GM21786 (cell line): ENCODE measurements at regions not wholly inside any gene's neighbourhood (a gene's known extent, or its start where the extent isn't known, plus 50 kb on each side); places are given as distances from the start of the nearest gene placed in this dataset.

Experiments used
- ATAC-seq: cut with Tn5 transposase; IDR thresholded peaks from one replicate; pipeline ENCODE4 v1.9.1; 2021; ENCODE audit not compliant: unreplicated experiment

DNA sequence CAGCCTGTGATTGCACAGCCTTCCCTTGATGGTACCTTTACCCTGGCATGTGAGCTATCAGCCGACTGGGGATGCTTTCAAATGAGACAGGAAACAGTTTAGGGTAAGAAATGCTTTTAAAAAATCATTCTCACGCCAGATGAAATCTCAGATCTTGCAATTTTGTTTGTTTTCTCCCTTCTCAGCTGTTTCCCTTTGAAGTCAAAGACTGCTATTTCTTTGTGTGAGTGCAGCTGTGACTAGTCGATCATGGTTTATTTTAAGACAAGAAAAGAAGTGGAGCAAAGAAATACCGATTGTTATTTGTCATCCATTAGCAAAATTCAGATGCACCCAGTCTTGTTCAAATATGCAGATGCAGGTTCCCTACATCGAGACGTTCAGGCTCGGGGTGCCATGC is 489.7 kb downstream of the QKI start:
- no peak for ATAC-seq

DNA sequence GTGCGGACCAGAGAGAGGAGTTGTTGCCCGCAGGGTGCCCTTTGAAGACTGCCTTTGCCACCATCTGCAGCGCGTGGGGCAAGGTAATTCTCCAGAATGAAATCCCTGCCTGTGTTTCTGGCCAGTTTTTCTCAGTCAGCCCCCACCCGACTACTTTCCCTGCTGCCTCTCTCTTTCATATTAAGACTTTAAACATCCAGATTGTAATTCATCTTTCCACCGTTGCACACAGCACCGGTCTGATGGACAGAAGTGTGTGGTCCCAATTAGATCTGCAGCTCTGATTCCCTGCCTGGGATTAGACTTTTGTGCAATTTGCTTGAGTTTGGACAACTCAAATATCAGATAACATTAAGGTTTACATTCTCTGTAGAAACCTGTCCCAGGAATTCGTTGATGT is 489.0 kb downstream of the QKI start:
- no peak for ATAC-seq

DNA sequence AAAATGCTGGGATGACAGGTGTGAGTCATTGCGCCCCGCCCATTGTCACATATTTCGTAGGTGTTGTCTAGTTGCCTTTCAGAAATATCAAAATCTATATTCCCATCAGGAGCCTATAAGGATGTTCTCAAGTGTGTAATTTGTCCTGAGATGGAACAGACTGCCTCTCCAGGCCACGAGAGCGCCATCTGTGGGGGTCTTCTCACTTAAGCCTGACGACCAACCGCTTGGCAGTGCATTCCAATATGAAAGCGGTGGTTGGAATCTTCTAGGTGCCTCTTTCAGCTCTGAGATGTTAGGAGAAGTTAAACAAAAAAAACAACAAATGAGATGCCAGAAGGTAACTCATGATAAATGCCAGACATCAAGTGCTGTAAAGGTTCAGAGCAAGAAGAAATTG is 488.5 kb downstream of the QKI start:
- no peak for ATAC-seq

DNA sequence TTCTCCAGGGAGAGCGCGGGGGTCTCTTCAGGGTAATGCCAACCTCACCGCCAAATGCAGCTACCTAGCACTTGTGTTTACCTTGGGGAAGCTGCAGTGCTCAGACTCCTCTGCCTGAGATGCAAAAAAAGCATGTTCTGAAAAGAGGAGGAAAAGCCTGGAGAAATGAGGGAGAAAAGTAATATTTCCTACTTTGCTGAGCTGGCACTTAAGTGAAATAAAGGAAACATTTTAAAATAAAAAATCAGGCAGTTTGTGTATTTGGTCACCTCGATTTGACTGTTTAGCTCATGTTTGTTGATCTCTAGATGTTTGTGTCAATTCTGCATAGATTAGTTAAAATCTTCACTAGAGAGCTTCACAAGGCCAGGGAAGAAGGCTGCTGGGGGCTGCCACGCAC is 487.2 kb downstream of the QKI start:
- ATAC-seq = no peak

DNA sequence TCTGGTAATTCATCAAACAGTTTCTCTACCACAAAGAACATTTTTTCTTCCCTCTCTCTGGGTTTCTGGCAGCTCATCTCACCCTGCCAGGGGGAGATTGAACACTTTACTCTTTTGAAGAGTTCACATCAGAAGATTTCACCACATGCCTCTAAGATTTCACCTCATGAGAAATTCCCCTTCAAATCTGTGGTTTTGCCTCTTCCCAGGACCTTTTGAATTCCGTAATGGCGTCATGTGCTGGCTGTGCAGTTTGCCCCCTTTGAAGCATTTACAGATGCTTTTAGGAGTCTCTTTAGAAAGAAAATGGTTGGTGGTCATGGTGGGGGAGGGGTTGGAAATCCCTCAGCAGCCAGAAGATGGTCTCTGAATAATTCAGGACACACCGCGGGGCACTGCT is 486.1 kb downstream of the QKI start:
- ATAC-seq = no peak

DNA sequence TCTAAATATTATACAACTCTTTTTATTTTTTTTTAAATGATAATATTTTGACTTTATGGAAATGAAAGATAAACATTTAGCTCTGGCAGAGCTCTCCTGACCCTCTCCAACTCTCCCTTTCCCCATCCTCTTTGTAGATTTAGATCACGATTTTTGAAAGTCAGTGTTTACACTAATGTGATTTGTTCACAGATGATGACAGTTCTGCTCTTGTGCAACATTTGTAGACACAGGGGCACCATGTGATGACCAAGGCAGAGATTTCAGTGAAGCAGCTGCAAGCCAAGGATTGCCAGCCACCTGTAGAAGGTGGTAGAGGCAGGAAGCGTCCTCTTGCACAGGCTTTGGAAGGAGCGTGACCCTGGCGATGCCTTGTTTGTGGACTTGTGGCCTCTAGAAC is 483.2 kb downstream of the QKI start:
- ATAC-seq = no peak

DNA sequence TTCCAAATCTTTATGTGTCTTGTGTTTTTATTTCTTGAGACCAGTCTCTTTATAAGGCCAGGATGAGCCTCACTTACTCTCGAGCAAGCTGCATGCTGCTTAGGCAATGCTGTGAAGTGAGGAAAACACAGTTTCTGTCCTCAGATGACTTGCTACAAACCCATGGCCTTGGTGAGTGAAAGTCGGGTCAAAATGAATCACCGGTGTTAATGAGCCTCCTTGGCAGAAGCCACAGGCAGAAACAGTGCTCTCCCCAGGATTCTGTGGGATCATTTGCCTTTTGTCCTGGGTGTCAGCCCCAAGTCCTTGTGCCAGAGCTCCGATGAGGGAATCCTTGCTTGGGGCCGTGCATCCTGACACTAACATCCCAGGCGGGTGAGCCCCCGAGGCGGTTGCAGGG is 482.5 kb downstream of the QKI start:
- no peak for ATAC-seq

DNA sequence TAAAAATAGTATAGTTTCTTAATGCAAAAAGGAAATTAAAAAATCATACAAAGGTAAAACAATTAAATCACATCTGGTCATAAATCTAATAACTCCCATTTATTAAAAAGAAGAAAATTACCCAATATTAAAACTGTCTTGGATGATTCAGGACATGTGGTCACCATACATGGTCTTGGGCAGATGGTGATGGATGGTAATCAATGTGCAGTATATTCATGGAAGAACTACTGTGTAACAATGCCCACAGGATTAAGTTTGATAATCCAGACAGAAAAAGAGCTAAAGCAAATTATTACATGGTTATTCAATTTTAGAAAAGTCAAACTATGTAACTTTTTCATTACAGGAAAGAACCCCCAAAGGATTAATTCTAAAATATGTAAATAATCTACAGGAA is 480.6 kb downstream of the QKI start:
- no peak for ATAC-seq

DNA sequence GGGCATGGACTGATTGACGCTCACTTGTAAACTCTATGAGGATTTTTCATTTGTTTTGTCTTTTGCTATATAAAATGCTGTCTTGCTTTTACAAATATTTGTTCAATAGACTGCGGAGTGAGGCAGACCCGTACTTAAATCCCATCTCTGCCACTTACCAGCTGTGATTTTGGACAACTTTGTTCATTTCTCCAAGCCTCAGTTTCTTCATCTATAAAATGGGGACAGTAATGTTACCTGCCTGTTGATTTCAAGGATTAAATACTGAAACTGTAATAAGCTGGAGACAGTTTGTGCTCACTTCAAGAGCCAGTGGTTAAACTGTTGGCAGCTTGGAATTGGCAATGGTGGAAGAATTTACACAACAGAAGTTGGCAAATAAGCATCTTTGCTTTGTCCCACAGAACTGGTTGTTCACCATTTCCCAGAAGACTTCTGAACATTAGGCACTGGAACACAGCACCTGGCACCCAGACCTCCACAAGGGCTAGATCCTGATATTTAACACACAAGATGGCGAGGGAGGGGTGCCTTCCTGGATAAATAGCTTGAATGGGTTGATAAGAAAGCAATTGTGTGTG is 479.2 kb downstream of the QKI start:
- no peak for ATAC-seq

DNA sequence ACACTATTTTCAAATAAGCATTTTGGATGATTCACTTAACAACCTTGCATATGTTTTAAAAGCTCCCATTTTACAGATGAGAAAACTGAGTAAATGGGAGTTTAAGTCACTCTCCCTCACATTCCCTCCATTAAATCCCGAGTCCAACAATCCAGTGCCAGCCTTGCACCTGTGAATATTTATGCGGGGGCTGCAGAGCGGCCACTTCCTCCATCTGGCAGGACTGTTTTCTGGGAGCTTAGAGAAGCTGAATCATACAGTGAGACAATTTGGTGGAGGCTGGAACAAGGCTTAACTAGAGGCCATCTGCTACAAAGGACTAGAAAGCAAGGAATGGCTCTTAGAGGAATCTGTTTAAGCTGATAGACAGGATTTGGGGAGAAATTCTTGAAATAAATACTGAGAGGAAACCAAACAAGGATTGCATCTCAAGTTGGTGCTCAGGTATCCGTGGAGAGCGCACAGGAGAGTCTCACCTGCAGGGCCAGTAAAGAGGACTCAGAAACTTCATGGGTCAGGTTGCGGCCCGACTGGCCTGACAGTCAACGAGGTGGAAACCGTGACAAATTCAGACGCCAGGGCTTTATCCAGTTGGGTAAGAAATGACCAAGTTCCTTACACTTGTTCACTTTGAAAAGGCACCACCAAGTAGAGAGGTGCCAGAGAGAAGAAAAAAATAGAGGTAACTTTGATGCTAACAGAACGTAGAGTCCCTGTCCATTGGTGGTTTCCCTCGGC is 478.5 kb downstream of the QKI start:
- no peak for ATAC-seq

DNA sequence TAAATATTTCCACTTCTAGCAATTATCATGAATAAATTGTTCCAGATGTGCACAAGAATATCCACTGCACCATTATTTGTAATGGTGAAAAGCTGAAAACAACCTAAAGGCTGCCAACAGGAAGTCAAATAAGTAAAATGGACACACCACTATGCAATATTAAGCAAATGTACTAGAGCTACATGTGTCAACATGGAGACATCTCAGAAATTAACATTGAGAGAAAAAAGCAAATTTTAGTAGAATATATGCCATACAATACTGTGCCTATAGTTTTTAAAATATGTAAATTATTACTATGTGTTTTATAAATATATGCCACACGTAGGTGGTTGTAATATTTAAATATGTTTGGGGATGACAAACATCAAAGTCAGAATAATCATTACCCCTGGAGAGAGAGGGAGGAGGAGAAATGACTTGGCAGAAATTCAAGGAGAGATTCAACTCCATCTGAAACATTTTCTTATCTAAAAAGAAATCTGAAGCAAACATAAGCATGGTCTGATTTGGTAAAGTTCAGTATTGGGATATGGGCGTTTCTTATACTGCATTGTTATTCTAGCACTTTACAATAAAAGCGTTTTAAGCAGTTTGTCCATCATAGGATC is 475.5 kb downstream of the QKI start:
- no peak for ATAC-seq

DNA sequence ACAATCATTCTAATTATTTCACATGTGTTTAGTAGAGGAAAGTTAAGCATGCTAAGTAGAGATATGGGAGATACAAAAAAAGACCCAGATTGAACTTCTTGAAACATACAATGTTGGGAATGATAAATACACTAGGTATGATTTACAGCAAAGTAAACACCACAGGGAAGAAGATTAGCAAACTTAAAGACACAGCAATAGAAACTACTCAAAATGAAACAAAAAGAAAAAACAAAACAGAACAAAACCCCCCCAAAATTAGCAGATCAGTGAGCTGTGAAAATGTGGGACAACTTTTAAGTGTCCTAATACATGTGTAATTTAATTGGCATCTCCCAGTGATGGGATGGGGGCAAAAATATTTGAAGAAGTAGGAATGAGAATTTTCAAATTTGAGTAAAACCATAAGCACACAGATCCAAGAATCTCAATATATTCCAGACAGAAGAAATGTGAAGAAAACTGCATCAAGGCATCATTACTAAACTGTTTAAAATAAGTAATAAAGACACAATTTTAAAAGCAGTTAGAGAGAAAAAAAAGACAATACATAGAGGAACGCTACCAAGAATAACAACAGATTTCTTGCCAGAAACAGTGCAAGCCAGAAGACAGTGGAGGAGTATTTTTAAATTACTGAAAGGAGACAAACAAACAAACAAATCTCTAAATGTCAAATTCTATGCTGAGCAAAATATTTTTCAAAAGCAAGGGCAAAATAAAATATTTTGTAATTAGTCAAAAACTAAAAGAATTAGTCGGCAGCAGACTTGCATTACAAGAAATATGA is 473.7 kb downstream of the QKI start:
- no peak for ATAC-seq

DNA sequence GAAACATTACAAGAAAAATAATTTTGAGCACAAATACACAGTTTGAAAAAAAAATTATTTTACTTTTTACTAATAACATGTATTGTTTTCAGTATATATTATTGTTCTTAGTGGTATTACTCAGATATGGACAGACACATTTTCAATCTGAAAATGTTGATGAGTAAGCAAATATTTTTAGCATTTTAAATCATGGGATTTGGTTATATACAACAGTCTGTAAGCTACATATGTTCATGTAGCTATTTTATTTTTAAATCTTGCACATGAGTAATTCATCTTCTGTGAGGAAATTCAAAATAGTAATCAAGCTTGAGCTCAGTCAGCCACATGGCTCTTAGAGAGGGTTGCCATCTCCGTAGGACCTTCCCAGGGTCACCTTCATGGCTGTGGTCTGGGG is 471.9 kb downstream of the QKI start:
- no peak for ATAC-seq

DNA sequence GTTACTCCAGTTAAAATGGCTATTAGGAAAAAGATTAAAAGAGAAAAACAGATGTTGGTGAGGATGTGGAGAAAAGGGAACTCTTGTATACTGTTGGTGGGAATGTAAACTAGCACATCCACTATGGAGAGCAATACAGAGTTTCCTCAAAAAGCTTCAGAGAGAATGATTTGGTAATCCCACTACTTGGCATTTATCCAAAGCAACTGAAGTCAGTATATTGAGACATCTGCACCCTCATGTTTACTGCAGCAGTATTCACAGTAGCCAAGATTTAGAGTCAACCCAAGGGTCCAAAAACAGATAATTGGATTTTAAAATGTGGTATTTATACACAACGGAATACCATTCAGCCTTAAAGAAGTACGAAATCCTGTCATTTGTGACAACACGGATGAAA is 469.5 kb downstream of the QKI start:
- no peak for ATAC-seq

DNA sequence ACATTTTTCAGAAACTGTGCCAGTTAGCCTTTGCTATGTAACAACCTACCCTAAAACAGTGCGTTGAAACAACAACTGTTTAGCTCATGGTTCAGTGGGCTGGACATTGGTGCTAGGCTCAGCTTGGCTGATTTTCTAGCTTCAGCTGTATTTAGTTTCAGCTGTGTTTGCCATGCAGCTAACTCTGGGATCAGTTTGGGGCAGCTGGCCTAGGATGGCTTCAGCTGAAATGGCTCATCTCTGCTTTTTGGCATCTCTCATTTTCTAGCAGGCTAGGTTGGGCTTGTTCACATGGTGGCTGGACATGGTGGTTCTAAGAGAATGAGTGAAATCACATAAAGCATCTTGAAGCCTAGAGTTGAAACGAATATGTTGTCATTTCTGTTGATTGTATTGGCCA is 464.2 kb downstream of the QKI start:
- no peak for ATAC-seq

DNA sequence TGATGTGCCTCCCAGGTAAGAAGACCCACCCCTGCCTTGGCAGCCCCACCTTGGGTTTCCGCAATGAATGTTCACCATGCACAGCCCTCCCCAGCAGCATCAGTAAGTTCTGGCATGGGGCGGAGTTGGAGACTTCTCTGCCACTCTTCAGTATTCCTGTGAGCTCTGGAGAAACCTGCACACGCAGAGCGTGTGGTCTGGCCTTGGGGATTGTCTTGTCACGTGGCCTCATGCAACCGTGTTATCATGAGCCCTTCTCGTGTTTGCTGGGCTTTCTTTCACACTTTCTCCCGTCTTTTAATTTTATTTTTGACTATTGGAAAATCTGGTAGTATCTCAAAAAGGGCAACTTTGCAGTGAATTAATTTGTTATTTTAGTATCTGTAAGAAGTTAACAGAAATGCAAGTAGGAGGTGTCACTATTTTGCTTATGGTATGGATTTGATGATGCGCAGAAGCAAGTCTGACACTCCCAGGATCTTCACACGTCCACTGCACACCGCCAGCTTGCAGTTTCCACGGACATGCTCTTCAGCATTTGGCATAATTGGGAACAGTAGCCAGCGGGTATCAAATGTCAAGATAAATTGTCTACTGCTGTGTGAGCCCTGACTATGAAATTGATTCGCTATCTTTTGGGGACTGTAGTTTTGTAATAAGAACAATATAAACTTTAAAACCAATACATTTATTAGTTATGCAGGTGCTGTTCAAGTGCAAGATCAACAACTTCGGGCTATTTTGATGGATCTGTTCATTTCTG is 463.5 kb downstream of the QKI start:
- no peak for ATAC-seq

DNA sequence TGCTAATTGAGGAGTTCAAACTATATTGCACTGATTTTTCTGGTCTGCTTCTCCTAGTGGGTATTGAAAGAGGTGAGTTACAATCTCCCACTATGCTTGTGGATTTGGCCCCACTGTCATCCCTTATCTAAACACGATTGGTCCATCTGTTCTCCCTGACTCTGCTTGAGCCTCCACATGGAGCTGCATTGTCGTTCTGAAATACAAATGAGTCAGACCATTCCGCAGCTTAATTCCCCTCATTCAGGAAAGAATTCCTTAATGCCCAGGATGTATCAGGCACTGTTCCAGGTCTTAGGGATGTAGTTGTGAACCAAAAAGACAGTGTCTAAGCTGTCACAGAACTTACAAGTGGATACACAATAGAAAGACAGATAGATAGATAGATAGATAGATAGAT is 461.9 kb downstream of the QKI start:
- no peak for ATAC-seq

DNA sequence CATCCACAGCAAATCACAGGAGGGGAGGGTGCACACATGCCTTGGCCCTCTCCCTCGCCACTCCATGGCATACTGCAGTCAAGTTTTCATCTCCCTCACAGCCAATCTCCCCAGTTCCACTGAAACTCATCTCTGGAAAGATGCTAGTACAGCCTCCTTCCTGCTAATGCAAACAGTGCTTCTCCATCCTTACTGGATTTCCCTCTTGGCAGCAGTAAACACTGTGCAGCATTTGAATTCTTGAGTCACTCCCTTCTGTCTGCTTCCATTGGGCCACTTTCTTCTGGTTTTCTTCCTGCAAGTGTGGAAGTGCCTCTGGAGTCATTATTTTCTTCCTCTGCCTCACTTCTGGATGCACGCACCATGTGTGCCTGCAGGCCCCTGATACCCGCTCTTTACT is 460.3 kb downstream of the QKI start:
- no peak for ATAC-seq

DNA sequence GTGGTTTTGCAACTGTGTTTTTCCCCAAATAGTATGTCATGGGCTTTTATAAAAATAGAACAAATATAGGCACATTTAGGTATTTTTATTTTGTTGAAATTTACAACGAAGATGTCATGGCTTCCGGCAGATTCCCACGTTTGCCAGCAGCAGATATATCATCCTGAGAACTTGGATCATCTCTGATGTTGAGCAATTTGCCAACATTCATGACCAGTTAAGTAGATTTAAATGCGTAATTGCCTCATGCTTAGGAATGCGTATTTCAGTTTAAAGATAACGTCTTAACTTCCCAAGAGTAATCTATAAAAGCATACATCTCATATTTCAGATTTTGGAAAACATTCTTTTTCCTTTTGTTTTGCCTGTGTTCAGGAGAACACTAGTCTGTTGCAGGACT is 457.8 kb downstream of the QKI start:
- no peak for ATAC-seq

DNA sequence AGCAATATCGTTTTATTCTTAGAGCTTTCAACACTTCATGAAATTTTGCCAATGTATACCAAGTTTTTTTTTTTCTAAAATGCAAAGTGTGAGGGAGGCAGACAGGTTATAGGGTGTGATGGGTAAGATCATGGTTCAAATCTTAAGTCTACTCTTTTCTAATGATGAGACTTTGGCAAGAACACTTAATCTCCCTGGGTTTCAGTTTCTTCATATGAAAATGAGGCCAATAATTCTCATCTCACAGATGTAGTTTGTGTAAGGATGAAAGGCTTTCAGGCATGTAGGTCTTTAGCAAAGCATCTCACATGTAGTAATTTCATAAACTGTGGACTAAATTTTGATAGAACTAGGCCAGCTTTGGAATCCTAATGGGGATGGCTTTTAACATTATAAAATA is 457.1 kb downstream of the QKI start:
- ATAC-seq = no peak
